Natural killer cell (primary cell): ENCODE measurements at regions not wholly inside any gene's neighbourhood (a gene's known extent, or its start where the extent isn't known, plus 50 kb on each side); places are given as distances from the start of the nearest gene placed in this dataset.

Source experiments
- ATAC-seq, 3 donors: fragments of 150-1000 bp in 2 of 3; fragments of 200-7000 bp in 1 of 3; cut with Tn5 transposase; 1 replicate in 1 of 3; 2 replicates in 2 of 3; pipeline ENCODE4 v1.10.0; 2021; ENCODE audit warnings: mild to moderate bottlenecking in 2 of 3, moderate library complexity in 2 of 3
- DNase-seq, 2 donors: peaks; one replicate each; pipeline versions ENCODE4 v3.0.0 to v3.0.0-alpha.2; 2013 to 2021; ENCODE audit warnings: mixed read lengths in 1 of 2
- H3K27ac ChIP-seq: one replicate; pipeline ENCODE4 v1.5.1; 2013; ENCODE audit warnings: mild to moderate bottlenecking, low read length
- H3K27me3 ChIP-seq: one replicate; pipeline ENCODE4 v1.6.1; 2013; ENCODE audit warnings: low read length; ENCODE audit not compliant: control insufficient read depth, insufficient read depth
- H3K36me3 ChIP-seq: one replicate; pipeline ENCODE4 v1.6.1; 2013; ENCODE audit warnings: low read length; ENCODE audit not compliant: control insufficient read depth, insufficient read depth
- H3K4me1 ChIP-seq: one replicate; pipeline ENCODE4 v1.6.1; 2013; ENCODE audit warnings: low read length; ENCODE audit not compliant: control insufficient read depth, insufficient read depth
- H3K4me3 ChIP-seq: one replicate; pipeline ENCODE4 v1.5.1; 2013; ENCODE audit warnings: low read length
- H3K9me3 ChIP-seq: one replicate; pipeline ENCODE4 v1.6.1; 2013; ENCODE audit warnings: low read length; ENCODE audit not compliant: control insufficient read depth, insufficient read depth
- H3K27ac Mint-ChIP-seq, 2 donors: one replicate each; pipeline ENCODE4 v1.8.0; 2022; ENCODE audit warnings: mild to moderate bottlenecking in 2 of 2, mixed read lengths in 2 of 2, moderate library complexity in 1 of 2
- H3K27me3 Mint-ChIP-seq, 2 donors: one replicate each; pipeline ENCODE4 v1.8.0; 2022; ENCODE audit warnings: low read depth in 2 of 2, mixed read lengths in 2 of 2
- H3K36me3 Mint-ChIP-seq: one replicate; pipeline ENCODE4 v1.8.0; 2022; ENCODE audit warnings: mixed read lengths
- H3K4me1 Mint-ChIP-seq, 2 donors: one replicate each; pipeline ENCODE4 v1.8.0; 2022; ENCODE audit warnings: mixed read lengths in 2 of 2
- H3K4me3 Mint-ChIP-seq: one replicate; pipeline ENCODE4 v1.8.0; 2022; ENCODE audit warnings: mild to moderate bottlenecking, moderate library complexity, mixed read lengths
- H3K9me3 Mint-ChIP-seq, 2 donors: one replicate each; pipeline ENCODE4 v1.8.0; 2022; ENCODE audit warnings: mixed read lengths in 2 of 2
- CTCF ChIP-seq: fragments of 200-600 bp; IDR thresholded peaks from one replicate; pipeline ENCODE4 v1.8.0; 2022; ENCODE audit warnings: antibody characterized with exemption
- WGBS: methylation state at CpG from one replicate; pipeline ENCODE4 v1.1.7; 2013; ENCODE audit warnings: missing lambda C conversion rate; ENCODE audit not compliant: insufficient coverage; 5-methylcytosine and 5-hydroxymethylcytosine counted together
- intact Hi-C: fragments of 100-400 bp; cut with micrococcal nuclease; formaldehyde crosslinking; loops from one replicate; pipeline ENCODE4 v1.14.2; 2022

GRCh38 chr3:177470197-177470941 is 273.1 kb upstream of the TBL1XR1 start:
- DNase-seq = no peak
- Mint-ChIP-seq H3K9me3 (no peaks in the 10 kb centered on the region), H3K4me1 (no peaks in the 10 kb centered on the region), H3K27ac (no peak overlapping the region), H3K36me3 (no peaks in the 10 kb centered on the region), H3K4me3 (no peak overlapping the region), H3K27me3 (no peaks in the 10 kb centered on the region)
- over 99% methylated on average over 6 of the region's 8 CpGs for WGBS
- H3K27ac ChIP-seq = no peak overlapping the region
- intact Hi-C loops = no loop called here
- H3K9me3 ChIP-seq = no peaks in the 10 kb centered on the region
- no peak overlapping the region for H3K4me3 ChIP-seq
- no peaks in the 10 kb centered on the region for H3K4me1 ChIP-seq
- TF ChIP-seq CTCF = no peak
- ATAC-seq = no peak
- H3K36me3 ChIP-seq = no peaks in the 10 kb centered on the region
- H3K27me3 ChIP-seq = no peaks in the 10 kb centered on the region

- ATAC-seq (no peak), DNase-seq (no peak)
- Mint-ChIP-seq H3K27ac (no peak overlapping the region), H3K9me3 (no peaks in the 10 kb centered on the region), H3K4me1 (no peaks in the 10 kb centered on the region), H3K4me3 (no peak overlapping the region), H3K27me3 (no peaks in the 10 kb centered on the region), H3K36me3 (no peaks in the 10 kb centered on the region)
- Histone ChIP-seq H3K36me3 (no peaks in the 10 kb centered on the region), H3K4me3 (no peak overlapping the region), H3K4me1 (no peaks in the 10 kb centered on the region), H3K9me3 (no peaks in the 10 kb centered on the region), H3K27me3 (no peaks in the 10 kb centered on the region), H3K27ac (no peak overlapping the region)
- no CpG with 5 or more reads among the region's 4 CpGs for WGBS
- TF ChIP-seq CTCF = no peak
- intact Hi-C loops = no loop called here
Measured at GRCh38 chr3:177471733-177472480, 274.6 kb upstream of the TBL1XR1 start.

DNA sequence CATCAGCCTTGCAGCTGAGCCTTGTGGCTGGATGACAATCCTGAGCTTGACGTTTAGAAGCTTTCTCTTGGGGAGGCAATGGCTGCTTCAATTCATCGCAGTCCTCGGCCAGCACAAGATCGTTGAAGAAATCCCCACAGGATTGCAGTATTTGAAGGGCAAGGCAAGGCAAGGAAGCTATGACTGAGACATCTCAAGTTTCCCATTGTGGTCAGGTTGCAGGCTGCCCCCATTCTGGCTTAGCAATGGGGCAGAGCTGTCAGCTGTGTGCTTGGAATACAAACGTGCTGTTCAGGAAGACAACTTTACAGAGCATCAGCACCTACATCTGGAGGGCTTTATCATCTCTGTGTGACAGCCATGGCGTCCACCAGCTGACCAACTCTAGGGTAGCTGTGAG is 275.9 kb upstream of the TBL1XR1 start:
- 84% methylated on average over 6 of the region's 6 CpGs for WGBS
- Mint-ChIP-seq H3K27ac (no peak overlapping the region), H3K4me3 (no peak overlapping the region), H3K9me3 (no peaks in the 10 kb centered on the region), H3K36me3 (no peaks in the 10 kb centered on the region), H3K27me3 (no peaks in the 10 kb centered on the region), H3K4me1 (no peaks in the 10 kb centered on the region)
- Histone ChIP-seq H3K27ac (no peak overlapping the region), H3K36me3 (no peaks in the 10 kb centered on the region), H3K9me3 (no peaks in the 10 kb centered on the region), H3K27me3 (no peaks in the 10 kb centered on the region), H3K4me3 (no peak overlapping the region), H3K4me1 (no peaks in the 10 kb centered on the region)
- ATAC-seq = no peak
- intact Hi-C loops = no loop called here
- DNase-seq = no peak
- no peak for TF ChIP-seq CTCF
